ENCODE measurements at regions not wholly inside any gene's neighbourhood (a gene's known extent, or its start where the extent isn't known, plus 50 kb on each side); places are given as distances from the start of the nearest gene placed in this dataset.

- DNase-seq = no peak
Observed at GRCh38 chr10:30256084-30256483, 93.0 kb downstream of the MTPAP start.

- no peak for DNase-seq
Observed at GRCh38 chr10:30254926-30255325, 94.2 kb downstream of the MTPAP start.

- DNase-seq = no peak
Observed at GRCh38 chr10:30248728-30249127, 100.3 kb downstream of the MTPAP start.

- DNase-seq = peak; percentile 21
Observed at GRCh38 chr10:30247704-30248103, 101.4 kb downstream of the MTPAP start.

GRCh38 chr10:30241422-30242110 is 107.5 kb downstream of the MTPAP start:
- DNase-seq = no peak

- no peak for DNase-seq
Observed at GRCh38 chr10:30238836-30239235, 110.2 kb downstream of the MTPAP start.

GRCh38 chr10:30233186-30233959 is 115.7 kb downstream of the MTPAP start:
- no peak for DNase-seq

DNA sequence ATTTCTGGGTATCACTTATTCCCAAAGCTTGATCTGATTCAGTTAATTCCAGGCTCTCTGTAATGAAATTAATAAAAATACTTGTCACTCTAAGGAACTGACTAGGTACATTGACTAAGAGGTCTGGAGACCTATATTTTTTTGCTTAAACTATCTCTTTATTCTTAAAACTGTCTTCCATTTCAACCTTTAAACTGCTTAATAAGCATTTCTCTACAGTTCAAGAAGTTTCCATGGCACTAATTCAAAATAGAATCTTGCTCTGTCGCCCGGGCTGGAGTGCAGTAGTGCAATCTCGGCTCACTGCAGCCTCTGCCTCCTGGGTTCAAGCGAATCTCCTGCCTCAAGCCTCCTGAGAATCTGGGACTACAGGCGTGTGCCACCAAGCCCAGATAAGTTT is 117.4 kb downstream of the MTPAP start:
- DNase-seq = no peak

- DNase-seq = no peak
Observed at GRCh38 chr10:30231071-30231652, 117.9 kb downstream of the MTPAP start.

- no peak for DNase-seq
Observed at GRCh38 chr10:30229536-30229935, 119.5 kb downstream of the MTPAP start.

DNA sequence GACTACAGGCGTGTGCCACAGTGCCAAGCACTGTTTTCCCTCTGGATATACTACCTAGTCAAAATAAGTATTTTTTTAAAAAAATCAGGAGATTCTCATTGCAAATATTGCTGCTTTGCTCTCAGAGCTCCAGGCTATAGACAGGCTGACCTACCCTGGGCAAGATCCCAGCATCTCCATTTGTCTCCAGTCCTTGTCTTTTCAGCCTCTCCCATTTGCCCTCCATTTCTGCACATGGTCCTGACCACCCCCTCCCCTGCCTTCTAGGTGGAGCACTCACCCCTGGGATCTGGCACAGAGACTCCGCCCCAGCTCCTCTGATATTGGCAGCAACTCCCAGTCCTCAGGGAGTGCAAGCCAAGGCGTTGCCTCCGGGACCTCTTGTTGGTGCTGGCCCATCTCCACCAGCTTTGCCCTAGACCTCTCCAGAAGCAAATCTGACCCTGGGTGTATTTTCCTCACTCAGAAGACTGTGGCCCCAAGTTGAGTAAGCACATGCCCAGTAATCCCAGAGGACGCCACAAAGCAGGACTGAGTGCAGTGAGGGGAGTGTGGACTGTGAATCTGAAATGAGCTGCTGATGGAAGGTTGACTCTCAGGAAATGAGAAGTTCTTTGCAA is 120.6 kb downstream of the MTPAP start:
- DNase-seq = no peak

- no peak for DNase-seq
Observed at GRCh38 chr10:30227481-30227880, 121.6 kb downstream of the MTPAP start.

DNA sequence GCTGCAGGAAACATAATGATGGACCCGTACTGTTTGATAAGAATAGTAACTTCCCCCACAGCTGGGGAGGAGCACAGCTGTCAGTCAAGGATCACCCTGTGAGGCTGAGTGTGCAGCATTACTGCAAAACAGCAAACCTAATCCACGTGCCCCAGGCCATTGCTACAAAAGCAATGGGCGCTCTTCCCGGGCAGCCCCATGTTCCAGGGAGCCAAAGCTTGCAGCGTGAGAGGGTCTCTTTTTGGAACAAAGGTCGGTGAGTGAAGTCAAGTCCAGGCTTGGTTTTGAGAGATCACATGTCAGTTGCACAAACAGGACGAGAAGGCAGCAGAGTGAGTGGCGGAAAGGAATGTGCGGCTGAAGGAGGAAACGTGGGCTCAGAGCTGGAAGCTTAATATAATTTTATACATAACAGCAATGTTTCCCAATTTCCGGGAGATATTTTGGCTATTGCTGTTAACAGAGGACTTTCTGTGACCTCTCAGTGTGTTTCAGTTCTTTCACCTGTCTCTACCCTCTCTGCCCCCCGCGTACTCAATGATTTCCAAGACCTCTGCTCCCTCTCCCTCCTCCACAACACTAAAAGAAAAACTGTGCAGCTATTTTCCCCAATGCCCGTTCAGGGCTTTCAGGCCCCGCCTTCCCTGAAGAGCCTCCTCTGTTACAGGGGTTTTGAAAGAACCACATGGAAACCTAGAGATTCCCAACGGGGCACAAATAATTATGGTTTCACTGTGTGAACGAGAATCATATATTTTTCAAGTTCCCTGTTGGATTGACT is 128.9 kb downstream of the MTPAP start:
- peak; percentile 93 for DNase-seq

- no peak for DNase-seq
Observed at GRCh38 chr10:30216821-30217220, 132.3 kb downstream of the MTPAP start.

GRCh38 chr10:30215623-30216022 is 133.5 kb downstream of the MTPAP start:
- DNase-seq = no peak

GRCh38 chr10:30215141-30215540 is 133.9 kb downstream of the MTPAP start:
- DNase-seq = no peak

DNA sequence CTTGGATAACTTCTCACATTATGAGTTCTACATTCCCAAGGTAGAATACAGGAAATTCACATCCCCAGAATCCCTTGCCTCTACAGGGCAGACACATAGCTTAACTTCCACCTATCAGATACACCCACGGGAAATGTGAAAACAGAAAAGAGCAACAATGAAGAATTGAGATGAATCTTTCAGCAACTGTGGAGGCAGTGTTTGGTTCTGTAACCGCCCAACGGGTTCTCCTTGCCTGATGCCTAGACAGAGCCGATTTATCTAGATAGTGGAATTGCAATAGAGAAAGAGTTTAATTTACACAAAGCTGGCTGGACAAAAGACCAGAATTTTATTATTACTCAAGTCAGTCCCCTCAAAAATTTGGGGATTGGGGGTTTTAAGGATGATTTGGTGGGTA is 138.8 kb downstream of the MTPAP start:
- no peak for DNase-seq

- no peak for DNase-seq
Observed at GRCh38 chr10:30208330-30208729, 140.7 kb downstream of the MTPAP start.

- DNase-seq = no peak
Observed at GRCh38 chr10:30207485-30208052, 141.5 kb downstream of the MTPAP start.

DNA sequence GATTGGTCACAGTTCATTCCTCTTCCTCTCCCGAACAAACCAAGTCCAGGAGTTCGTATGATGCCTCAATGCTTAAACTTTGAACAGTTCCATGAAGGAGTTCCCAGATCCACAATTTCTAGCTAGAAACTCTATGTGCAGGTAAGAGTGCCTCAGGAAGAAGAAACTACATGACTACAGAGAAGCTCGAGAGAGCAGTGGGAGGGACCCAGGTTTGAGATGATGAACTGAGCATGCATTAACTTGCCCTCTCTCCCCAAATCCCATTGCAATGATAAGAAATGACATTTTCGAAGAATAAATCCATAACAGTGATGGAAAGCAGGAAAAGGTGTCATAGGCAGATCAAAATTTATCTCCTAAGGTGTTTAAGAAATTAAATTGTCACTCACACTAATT is 140.6 kb upstream of the JCAD start:
- DNase-seq = no peak

DNA sequence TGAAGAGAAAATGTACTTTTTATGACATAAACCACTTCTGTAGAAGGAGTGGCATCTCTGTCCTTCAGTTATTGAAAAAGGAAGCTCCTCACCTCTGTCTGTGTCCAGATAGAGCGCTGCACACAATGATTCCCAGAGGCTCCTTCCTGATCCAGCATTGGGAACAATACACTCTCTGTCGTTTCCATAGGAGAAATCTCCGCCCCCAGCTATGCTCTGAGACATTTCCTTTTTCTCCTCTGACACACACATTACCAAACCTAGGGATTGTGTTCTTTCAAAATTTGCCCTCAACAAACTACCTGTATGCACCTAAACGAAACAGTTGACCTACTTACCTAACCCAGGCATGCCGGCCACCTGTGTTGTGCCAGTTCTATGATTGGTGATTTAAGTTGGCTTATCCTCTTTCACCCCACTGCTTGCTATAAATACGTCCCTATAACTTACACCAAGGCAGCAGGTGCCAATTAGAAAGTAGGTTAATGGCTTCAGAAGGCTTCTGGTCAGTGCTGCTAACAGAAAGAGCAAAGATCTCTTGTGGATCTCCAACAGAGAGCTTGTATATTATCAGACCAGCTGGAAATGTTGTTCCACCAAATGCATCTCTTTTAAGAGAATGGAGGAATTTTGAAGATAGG is 140.1 kb upstream of the JCAD start:
- DNase-seq = no peak

DNA sequence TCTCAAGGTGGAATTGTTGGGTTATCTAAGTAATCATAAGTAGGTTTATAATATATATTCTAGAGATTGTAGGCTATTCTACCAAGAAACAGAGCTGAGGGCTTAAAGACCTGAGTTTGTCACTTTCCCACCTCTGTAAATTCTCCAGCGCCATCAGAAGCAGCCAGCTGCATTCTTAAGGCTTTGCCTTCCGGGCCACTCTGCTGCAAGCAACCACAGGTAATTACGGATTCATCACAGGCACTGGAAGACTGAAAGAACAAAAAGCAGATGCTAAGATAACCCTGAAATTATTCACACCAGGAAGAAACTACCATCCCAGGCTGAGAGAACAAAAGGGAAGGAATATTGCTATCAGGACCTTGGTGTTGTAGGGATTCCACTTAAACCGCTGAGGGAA is 137.8 kb upstream of the JCAD start:
- no peak for DNase-seq

Measured in GF-D8 (cell line).